H9 (cell line): ENCODE measurements at regions not wholly inside any gene's neighbourhood (a gene's known extent, or its start where the extent isn't known, plus 50 kb on each side); places are given as distances from the start of the nearest gene placed in this dataset.

Source experiments
- DNase-seq: peaks from one replicate; pipeline ENCODE4 v3.0.0-alpha.2; 2017
- H2AFZ ChIP-seq: one replicate; pipeline ENCODE4 v1.6.1; 2013; ENCODE audit warnings: mild to moderate bottlenecking, low read length, control low read depth, moderate library complexity
- H2AK5ac ChIP-seq: 2 replicates; pipeline ENCODE4 v1.6.1; 2013; ENCODE audit warnings: low read length, control low read depth, mixed read lengths; ENCODE audit not compliant: insufficient read length
- H2BK120ac ChIP-seq: one replicate; pipeline ENCODE4 v1.6.1; 2013; ENCODE audit warnings: low read depth, mild to moderate bottlenecking, low read length, control low read depth, inconsistent platforms; ENCODE audit not compliant: poor library complexity, severe bottlenecking
- H2BK12ac ChIP-seq: 2 replicates; pipeline ENCODE4 v1.6.1; 2013; ENCODE audit warnings: low read length, control low read depth, mixed read lengths, low read depth; ENCODE audit not compliant: insufficient read length
- H2BK15ac ChIP-seq: 2 replicates; pipeline ENCODE4 v1.6.1; 2013; ENCODE audit warnings: low read depth, low read length, control low read depth
- H2BK20ac ChIP-seq: one replicate; pipeline ENCODE4 v1.6.1; 2013; ENCODE audit warnings: low read depth, mild to moderate bottlenecking, low read length, control low read depth, inconsistent platforms; ENCODE audit not compliant: poor library complexity, severe bottlenecking
- H2BK5ac ChIP-seq: 2 replicates; pipeline ENCODE4 v1.6.1; 2013; ENCODE audit warnings: low read length, control low read depth, mixed read lengths; ENCODE audit not compliant: insufficient read length
- H3K14ac ChIP-seq: 2 replicates; pipeline ENCODE4 v1.6.1; 2013; ENCODE audit warnings: low read length, control low read depth; ENCODE audit not compliant: insufficient read depth
- H3K18ac ChIP-seq: 2 replicates; pipeline ENCODE4 v1.6.1; 2013; ENCODE audit warnings: low read depth, mild to moderate bottlenecking, mixed read lengths, low read length, control low read depth; ENCODE audit not compliant: insufficient read length
- H3K23ac ChIP-seq: 2 replicates; pipeline ENCODE4 v1.6.1; 2013; ENCODE audit warnings: low read length, control low read depth, mixed read lengths, low read depth; ENCODE audit not compliant: insufficient read length
- H3K23me2 ChIP-seq: 2 replicates; pipeline ENCODE4 v1.6.1; 2013; ENCODE audit warnings: low read depth, mild to moderate bottlenecking, mixed read lengths, low read length, control low read depth; ENCODE audit not compliant: insufficient read length, poor library complexity, severe bottlenecking
- H3K27ac ChIP-seq: 2 replicates; pipeline ENCODE4 v1.5.1; 2013; ENCODE audit warnings: low read length, control low read depth, mixed read lengths, low read depth; ENCODE audit not compliant: insufficient read length
- H3K27me3 ChIP-seq: 2 replicates; pipeline ENCODE4 v1.6.1; 2013; ENCODE audit warnings: low read length, control low read depth, inconsistent platforms; ENCODE audit not compliant: insufficient read depth
- H3K4ac ChIP-seq: 2 replicates; pipeline ENCODE4 v1.6.1; 2013; ENCODE audit warnings: low read depth, mild to moderate bottlenecking, control low read depth, inconsistent platforms, low read length, moderate library complexity
- H3K4me1 ChIP-seq: 2 replicates; pipeline ENCODE4 v1.6.1; 2013; ENCODE audit warnings: low read length, control low read depth, inconsistent platforms; ENCODE audit not compliant: insufficient read depth
- H3K4me2 ChIP-seq: 2 replicates; pipeline ENCODE4 v1.6.1; 2013; ENCODE audit warnings: low read length, control low read depth, mixed read lengths; ENCODE audit not compliant: insufficient read length, insufficient read depth
- H3K56ac ChIP-seq: 2 replicates; pipeline ENCODE4 v1.6.1; 2013; ENCODE audit warnings: low read depth, mild to moderate bottlenecking, mixed read lengths, low read length, control low read depth; ENCODE audit not compliant: insufficient read length
- H3K79me1 ChIP-seq: 2 replicates; pipeline ENCODE4 v1.6.1; 2013; ENCODE audit warnings: low read depth, mild to moderate bottlenecking, moderate library complexity, low read length, control low read depth, inconsistent platforms; ENCODE audit not compliant: insufficient read depth, poor library complexity, severe bottlenecking
- H3K79me2 ChIP-seq: 2 replicates; pipeline ENCODE4 v1.6.1; 2013; ENCODE audit warnings: low read length, control low read depth, inconsistent platforms; ENCODE audit not compliant: insufficient read depth
- H3K9ac ChIP-seq: 2 replicates; pipeline ENCODE4 v1.6.1; 2013; ENCODE audit warnings: low read length, control low read depth, mixed read lengths; ENCODE audit not compliant: insufficient read length; ENCODE audit errors: extremely low read depth
- H3K9me3 ChIP-seq: one replicate; pipeline ENCODE4 v1.6.1; 2013; ENCODE audit warnings: low read depth, low read length, inconsistent platforms; ENCODE audit not compliant: control insufficient read depth
- H3T11ph ChIP-seq: one replicate; pipeline ENCODE4 v1.6.1; 2013; ENCODE audit warnings: mild to moderate bottlenecking, low read length, control low read depth, inconsistent platforms
- H4K20me1 ChIP-seq: one replicate; pipeline ENCODE4 v1.6.1; 2013; ENCODE audit not compliant: control insufficient read depth, insufficient read length, insufficient read depth
- H4K5ac ChIP-seq: 2 replicates; pipeline ENCODE4 v1.6.1; 2013; ENCODE audit warnings: low read depth, mild to moderate bottlenecking, mixed read lengths, low read length, control low read depth; ENCODE audit not compliant: insufficient read length
- H4K8ac ChIP-seq: replicated peaks from 2 replicates; pipeline ENCODE4 v1.6.1; 2013; ENCODE audit warnings: low read length, control low read depth, mixed read lengths, low read depth; ENCODE audit not compliant: insufficient read length
- H4K91ac ChIP-seq: 2 replicates; pipeline ENCODE4 v1.6.1; 2013; ENCODE audit warnings: low read depth, mild to moderate bottlenecking, moderate library complexity, mixed read lengths, low read length, control low read depth; ENCODE audit not compliant: insufficient read length
- H3K27ac Mint-ChIP-seq, 3 experiments: 2 replicates in 2 of 3; 3 replicates in 1 of 3; pipeline ENCODE4 v1.8.0; 2020 to 2021; ENCODE audit warnings: mixed read lengths in 3 of 3, mild to moderate bottlenecking in 1 of 3, moderate library complexity in 1 of 3
- H3K27me3 Mint-ChIP-seq: 2 replicates; pipeline ENCODE4 v1.8.0; 2021; ENCODE audit warnings: low read depth, mild to moderate bottlenecking, moderate library complexity, mixed read lengths
- H3K36me3 Mint-ChIP-seq, 3 experiments: 2 replicates in 2 of 3; 3 replicates in 1 of 3; pipeline ENCODE4 v1.8.0; 2020 to 2021; ENCODE audit warnings: low read depth in 3 of 3, mixed read lengths in 3 of 3; ENCODE audit not compliant: insufficient read depth in 1 of 3
- H3K4me1 Mint-ChIP-seq, 2 experiments: 2 replicates each; pipeline ENCODE4 v1.8.0; 2020; ENCODE audit warnings: mixed read lengths in 2 of 2
- H3K4me3 Mint-ChIP-seq, 2 experiments: 2 replicates in 1 of 2; 3 replicates in 1 of 2; pipeline ENCODE4 v1.8.0; 2020 to 2021; ENCODE audit warnings: mild to moderate bottlenecking in 2 of 2, mixed read lengths in 2 of 2, moderate library complexity in 1 of 2
- H3K9me3 Mint-ChIP-seq, 2 experiments: 2 replicates in 1 of 2; 3 replicates in 1 of 2; pipeline ENCODE4 v1.8.0; 2020; ENCODE audit warnings: mild to moderate bottlenecking in 2 of 2, mixed read lengths in 2 of 2, moderate library complexity in 1 of 2
- CTCF ChIP-seq: fragments of 200-600 bp; sonication (generic); conservative IDR thresholded peaks from 3 replicates; pipeline ENCODE4 v1.8.0; 2021; ENCODE audit warnings: antibody characterized with exemption, mild to moderate bottlenecking
- WGBS: extraction: QIAGEN DNeasy Blood & Tissue Kit; methylation state at CpG from one replicate; pipeline ENCODE4 v1.1.7; 2013; ENCODE audit warnings: missing lambda C conversion rate, low lambda C conversion rate, mixed read lengths; ENCODE audit not compliant: insufficient read length; ENCODE audit errors: extremely low coverage; 5-methylcytosine and 5-hydroxymethylcytosine counted together

- DNase-seq: no peak
- no peak overlapping the region for H4K91ac ChIP-seq
These were observed 135.8 kb upstream of the TRPC5 start for GRCh38 chrX:112218388-112218787.

More at GRCh38 chrX:112218388-112218787, 135.8 kb upstream of the TRPC5 start:
- Histone ChIP-seq H4K8ac (no peak overlapping the region), H3K27me3 (no peaks in the 10 kb centered on the region), H2AFZ (no peak overlapping the region), H3K79me2 (no peaks in the 10 kb centered on the region), H3K14ac (no peak overlapping the region), H4K20me1 (no peaks in the 10 kb centered on the region), H3K9ac (no peak overlapping the region), H2AK5ac (no peak overlapping the region), H4K5ac (no peak overlapping the region), H3K18ac (no peak overlapping the region), H3K9me3 (no peaks in the 10 kb centered on the region), H3K27ac (no peak overlapping the region), H2BK20ac (no peak overlapping the region), H3K4ac (no peak overlapping the region), H2BK120ac (no peak overlapping the region), H2BK12ac (no peak overlapping the region), H3K56ac (no peak overlapping the region), H2BK5ac (no peak overlapping the region), H3K79me1 (no peaks in the 10 kb centered on the region), H3K23ac (no peak overlapping the region), H2BK15ac (no peak overlapping the region), H3K4me2 (no peak overlapping the region), H3K4me1 (no peaks in the 10 kb centered on the region), H3K23me2 (no peaks in the 10 kb centered on the region), H3T11ph (no peak overlapping the region)
- Mint-ChIP-seq H3K27me3 (no peaks in the 10 kb centered on the region), H3K4me1 (peaks cover 2% of the 10 kb centered on the region in 2 experiments; a peak in 3 of 4 replicates), H3K36me3 (no peaks in the 10 kb centered on the region; a peak in 1 of 7 replicates), H3K4me3 (no peak overlapping the region), H3K27ac (no peak overlapping the region), H3K9me3 (no peaks in the 10 kb centered on the region)
- WGBS: no CpG with 5 or more reads among the region's 4 CpGs
- peak; percentile 58 for TF ChIP-seq CTCF
